ENCODE measurements at regions not wholly inside any gene's neighbourhood (a gene's known extent, or its start where the extent isn't known, plus 50 kb on each side); places are given as distances from the start of the nearest gene placed in this dataset.

- TF ChIP-seq POLR2A (IDR thresholded peaks at IDR 0.05), result no peak
- no peak for TF ChIP-seq CTCF (IDR thresholded peaks at IDR 0.05)
- no peak for TF ChIP-seq EP300 (IDR thresholded peaks at IDR 0.05)
- no peak for TF ChIP-seq POLR2AphosphoS5 (IDR thresholded peaks at IDR 0.05)
Measured at GRCh38 chr5:86981898-86982297, 285.8 kb upstream of the RASA1 start.
